Endothelial cell (in vitro differentiated cells): ENCODE measurements at regions not wholly inside any gene's neighbourhood (a gene's known extent, or its start where the extent isn't known, plus 50 kb on each side); places are given as distances from the start of the nearest gene placed in this dataset.

Experiments used
- DNase-seq: peaks from one replicate; pipeline ENCODE4 v3.0.0; 2021; ENCODE audit warnings: low spot score
- H3K27ac Mint-ChIP-seq: one replicate; pipeline ENCODE4 v1.8.0; 2021; ENCODE audit warnings: mixed read lengths, inconsistent platforms; ENCODE audit not compliant: unreplicated experiment
- H3K27me3 Mint-ChIP-seq: one replicate; pipeline ENCODE4 v1.8.0; 2021; ENCODE audit warnings: mild to moderate bottlenecking, moderate library complexity, mixed read lengths, inconsistent platforms; ENCODE audit not compliant: unreplicated experiment
- H3K36me3 Mint-ChIP-seq: one replicate; pipeline ENCODE4 v1.8.0; 2021; ENCODE audit warnings: mild to moderate bottlenecking, low read depth, mixed read lengths, inconsistent platforms; ENCODE audit not compliant: unreplicated experiment
- H3K4me1 Mint-ChIP-seq: one replicate; pipeline ENCODE4 v1.8.0; 2021; ENCODE audit warnings: mild to moderate bottlenecking, mixed read lengths, inconsistent platforms; ENCODE audit not compliant: unreplicated experiment
- H3K4me3 Mint-ChIP-seq: one replicate; pipeline ENCODE4 v1.8.0; 2021; ENCODE audit warnings: mild to moderate bottlenecking, mixed read lengths, inconsistent platforms; ENCODE audit not compliant: unreplicated experiment
- H3K9me3 Mint-ChIP-seq: one replicate; pipeline ENCODE4 v1.8.0; 2021; ENCODE audit warnings: mixed read lengths, inconsistent platforms; ENCODE audit not compliant: unreplicated experiment
- TF ChIP-seq, protein P1 (sequence below): fragments of 200-600 bp; sonication (generic); IDR thresholded peaks from one replicate; pipeline ENCODE4 v1.5.0; 2021; ENCODE audit warnings: antibody characterized with exemption; ENCODE audit not compliant: unreplicated experiment

DNA sequence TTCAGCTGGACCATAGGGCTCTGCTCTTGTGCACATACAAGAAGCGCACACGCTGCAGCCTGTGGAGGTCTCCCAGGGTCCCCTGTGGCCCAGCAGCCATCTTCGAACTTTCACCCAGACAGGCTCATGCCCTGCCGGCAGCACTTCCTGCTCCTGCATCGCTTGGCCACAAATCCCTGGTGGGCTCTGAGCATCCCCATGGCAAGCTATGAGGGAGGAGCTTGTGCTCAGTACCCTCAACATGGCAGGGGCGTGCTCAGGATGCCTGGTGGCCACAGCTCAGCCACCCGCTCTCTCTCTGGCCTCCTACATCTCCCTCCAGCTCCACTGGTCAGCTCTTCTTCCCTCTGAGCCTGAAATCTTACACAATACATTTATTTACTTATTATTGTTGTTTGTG lies 63.7 kb downstream of the IRX2 start:
- H3K4me3 Mint-ChIP-seq = no peak overlapping the region
- no peaks in the 10 kb centered on the region for H3K4me1 Mint-ChIP-seq
- H3K27me3 Mint-ChIP-seq = peaks cover 9% of the 10 kb centered on the region
- H3K27ac Mint-ChIP-seq = no peak overlapping the region
- no peak for DNase-seq
- peaks cover 10% of the 10 kb centered on the region for H3K36me3 Mint-ChIP-seq
- no peaks in the 10 kb centered on the region for H3K9me3 Mint-ChIP-seq
- TF ChIP-seq, protein P1, sequence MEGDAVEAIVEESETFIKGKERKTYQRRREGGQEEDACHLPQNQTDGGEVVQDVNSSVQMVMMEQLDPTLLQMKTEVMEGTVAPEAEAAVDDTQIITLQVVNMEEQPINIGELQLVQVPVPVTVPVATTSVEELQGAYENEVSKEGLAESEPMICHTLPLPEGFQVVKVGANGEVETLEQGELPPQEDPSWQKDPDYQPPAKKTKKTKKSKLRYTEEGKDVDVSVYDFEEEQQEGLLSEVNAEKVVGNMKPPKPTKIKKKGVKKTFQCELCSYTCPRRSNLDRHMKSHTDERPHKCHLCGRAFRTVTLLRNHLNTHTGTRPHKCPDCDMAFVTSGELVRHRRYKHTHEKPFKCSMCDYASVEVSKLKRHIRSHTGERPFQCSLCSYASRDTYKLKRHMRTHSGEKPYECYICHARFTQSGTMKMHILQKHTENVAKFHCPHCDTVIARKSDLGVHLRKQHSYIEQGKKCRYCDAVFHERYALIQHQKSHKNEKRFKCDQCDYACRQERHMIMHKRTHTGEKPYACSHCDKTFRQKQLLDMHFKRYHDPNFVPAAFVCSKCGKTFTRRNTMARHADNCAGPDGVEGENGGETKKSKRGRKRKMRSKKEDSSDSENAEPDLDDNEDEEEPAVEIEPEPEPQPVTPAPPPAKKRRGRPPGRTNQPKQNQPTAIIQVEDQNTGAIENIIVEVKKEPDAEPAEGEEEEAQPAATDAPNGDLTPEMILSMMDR = no peak

DNA sequence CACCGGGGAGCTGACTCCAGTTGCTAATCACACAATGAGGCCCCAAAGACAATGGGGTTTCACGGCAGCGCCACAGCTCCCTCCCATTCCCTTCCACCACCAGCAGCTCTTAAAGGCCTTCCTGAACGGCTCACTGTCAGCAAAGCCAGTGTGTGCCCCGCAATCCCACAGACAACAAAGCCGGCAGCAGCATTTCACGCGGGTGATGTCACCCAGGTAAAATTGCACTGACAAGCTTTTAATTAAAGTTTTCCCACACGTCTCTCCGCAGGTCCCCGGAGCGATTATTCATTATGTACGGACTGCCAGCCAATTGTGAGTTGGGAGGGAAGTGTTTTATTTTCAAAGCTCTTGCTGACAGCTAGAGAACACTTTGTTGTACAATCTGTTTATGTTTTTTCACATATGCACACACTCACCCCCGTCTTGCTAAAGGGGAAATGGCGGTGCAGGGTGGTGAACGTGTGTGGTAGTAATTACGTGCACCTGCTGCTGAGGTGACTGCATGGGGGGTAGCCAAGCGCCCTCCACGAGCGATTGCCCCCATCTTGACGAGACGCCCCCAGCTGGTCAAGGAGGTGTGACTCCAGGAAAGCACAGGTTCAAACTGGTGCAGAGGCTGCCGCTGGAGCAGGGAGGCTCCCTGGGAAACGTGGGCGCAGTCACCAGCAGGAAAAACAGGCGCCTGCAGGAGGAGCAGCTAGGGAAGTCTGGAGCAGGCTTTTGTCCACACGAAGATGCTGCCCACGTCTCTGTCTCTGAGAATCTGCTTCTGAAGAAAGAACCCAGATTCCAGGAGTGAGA lies 65.0 kb downstream of the IRX2 start:
- Mint-ChIP-seq H3K4me1 (no peaks in the 10 kb centered on the region), H3K27ac (no peak overlapping the region), H3K9me3 (no peaks in the 10 kb centered on the region), H3K4me3 (no peak overlapping the region), H3K27me3 (peaks cover 9% of the 10 kb centered on the region), H3K36me3 (peaks cover 10% of the 10 kb centered on the region)
- TF ChIP-seq, protein P1 = no peak
- no peak for DNase-seq

DNA sequence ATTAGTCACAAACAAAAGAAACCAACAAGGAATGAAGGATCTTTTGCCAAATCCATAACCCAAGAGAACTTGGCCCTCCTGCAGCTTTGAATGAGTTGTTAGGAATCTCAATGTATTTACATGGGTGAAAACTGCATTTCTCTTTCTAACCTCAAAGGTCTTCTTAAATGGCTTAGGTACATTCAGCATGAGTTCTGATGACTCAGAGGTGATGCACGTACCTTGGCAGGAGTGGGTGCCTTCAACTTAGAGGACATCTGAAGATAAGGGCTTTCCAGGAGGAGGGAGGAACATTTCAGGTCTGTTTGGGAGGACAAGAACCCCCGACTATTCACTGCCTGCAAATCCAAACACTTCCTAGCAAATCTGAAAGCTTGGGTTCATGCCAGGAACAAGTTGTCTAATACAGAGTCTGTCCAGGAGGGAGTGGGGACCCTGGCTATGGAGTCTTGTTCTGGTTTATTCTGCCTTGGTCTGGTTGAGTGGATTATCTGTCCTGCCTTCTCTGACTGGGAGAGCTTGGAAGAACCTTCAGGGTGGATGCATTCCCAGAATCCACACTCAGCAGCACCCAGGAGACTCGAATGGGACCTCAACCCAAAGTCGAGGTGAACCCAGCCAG lies 65.7 kb downstream of the IRX2 start:
- H3K27me3 Mint-ChIP-seq = peaks cover 9% of the 10 kb centered on the region
- H3K27ac Mint-ChIP-seq = no peak overlapping the region
- no peak for DNase-seq
- TF ChIP-seq, protein P1 = no peak
- no peak overlapping the region for H3K4me3 Mint-ChIP-seq
- H3K4me1 Mint-ChIP-seq = no peaks in the 10 kb centered on the region
- no peaks in the 10 kb centered on the region for H3K9me3 Mint-ChIP-seq
- H3K36me3 Mint-ChIP-seq = peaks cover 10% of the 10 kb centered on the region

GRCh38 chr5:2684606-2685005 lies 66.9 kb downstream of the IRX2 start:
- H3K9me3 Mint-ChIP-seq = no peaks in the 10 kb centered on the region
- H3K27ac Mint-ChIP-seq = no peak overlapping the region
- peaks cover 7% of the 10 kb centered on the region for H3K27me3 Mint-ChIP-seq

More at GRCh38 chr5:2684606-2685005, 66.9 kb downstream of the IRX2 start:
- TF ChIP-seq, protein P1 = no peak
- H3K4me1 Mint-ChIP-seq = no peaks in the 10 kb centered on the region
- DNase-seq = no peak
- H3K36me3 Mint-ChIP-seq = peaks cover 10% of the 10 kb centered on the region
- H3K4me3 Mint-ChIP-seq = no peak overlapping the region
